ENCODE measurements at regions not wholly inside any gene's neighbourhood (a gene's known extent, or its start where the extent isn't known, plus 50 kb on each side); places are given as distances from the start of the nearest gene placed in this dataset.

DNA sequence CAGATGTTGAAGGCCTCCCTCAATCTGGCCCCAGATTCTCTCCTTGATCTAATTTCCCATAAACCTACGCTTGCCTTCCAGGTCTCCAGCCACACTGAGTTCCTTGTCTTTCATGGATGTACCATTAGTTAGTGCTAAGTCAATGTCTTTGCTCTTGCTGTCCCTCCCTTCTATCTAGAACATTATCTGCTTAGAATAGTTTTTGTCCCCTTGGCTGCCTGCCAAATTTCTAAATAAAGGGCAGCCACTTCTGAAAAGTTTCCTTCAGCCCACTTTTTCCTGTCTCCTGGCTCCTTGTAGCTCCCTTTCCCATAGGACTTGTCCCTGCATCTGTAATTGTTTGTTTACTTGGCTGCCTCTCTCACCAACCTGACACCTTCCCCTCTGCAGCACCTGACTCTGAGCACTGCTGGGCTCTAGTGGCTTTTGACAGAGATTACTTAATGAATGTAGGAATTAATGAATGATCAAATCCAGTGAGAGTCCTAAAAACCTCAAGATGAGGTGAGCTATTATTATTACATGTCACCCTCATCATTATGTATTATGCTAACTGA lies 58.3 kb downstream of the CXCL12 start:
- Histone ChIP-seq H3K27me3 (ENCODE audit: low read depth, low read length) (no peaks in the 10 kb centered on the region), H3K4me1 (ENCODE audit: low read length) (no peaks in the 10 kb centered on the region), H2AFZ (ENCODE audit: low read depth, low read length) (no peak overlapping the region), H3K4me2 (ENCODE audit: low read length) (no peak overlapping the region), H3K27ac (ENCODE audit: low read length) (no peak overlapping the region), H3K9ac (ENCODE audit: low read length) (no peak overlapping the region), H3K36me3 (replicated peaks; ENCODE audit: low read depth, low read length) (no peaks in the 10 kb centered on the region), H3K9me3 (ENCODE audit: insufficient read depth, low read length) (no peaks in the 10 kb centered on the region), H3K79me2 (ENCODE audit: low read length) (no peaks in the 10 kb centered on the region), H3K4me3 (ENCODE audit: low read length) (no peak overlapping the region), H4K20me1 (ENCODE audit: insufficient read depth, low read length) (no peaks in the 10 kb centered on the region)
- no peak for TF ChIP-seq EZH2phosphoT487 (IDR thresholded peaks at IDR 0.05; ENCODE audit: low read depth)
- TF ChIP-seq CTCF (IDR thresholded peaks at IDR 0.05; ENCODE audit: low read depth, low read length) = no peak

DNA sequence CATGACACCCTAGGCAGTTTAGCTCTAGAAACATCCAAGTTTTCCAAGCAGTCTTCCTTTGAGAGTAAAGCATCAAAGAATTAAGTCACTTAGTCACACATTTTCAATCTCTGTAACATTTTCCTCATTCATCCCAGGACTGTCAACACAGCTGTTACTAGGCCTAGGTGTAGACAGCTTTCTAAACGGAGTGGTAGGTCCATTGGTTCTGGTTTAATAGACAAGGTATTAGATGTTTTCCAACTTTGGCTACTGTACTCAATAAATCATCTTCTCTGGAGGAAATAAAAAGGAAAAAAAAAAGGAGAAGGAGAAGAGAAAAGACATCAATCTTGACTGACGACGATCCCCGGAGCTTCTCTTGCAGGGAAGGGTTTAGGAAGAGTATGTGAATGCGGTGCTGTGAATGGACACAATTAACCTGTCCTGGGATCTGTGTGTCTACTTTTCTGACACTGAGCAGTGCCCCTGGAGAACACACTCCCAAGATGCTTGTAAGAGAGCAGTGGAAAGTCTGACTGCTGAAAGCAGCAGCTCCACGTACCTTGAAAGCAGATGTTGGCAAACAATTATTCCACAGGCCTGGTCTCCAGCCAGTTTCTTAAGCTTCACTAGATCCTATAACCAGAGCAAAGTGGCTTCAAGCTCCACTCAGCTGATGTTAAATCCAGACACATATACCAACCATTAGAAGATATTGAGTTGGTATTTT lies 59.1 kb downstream of the CXCL12 start:
- no peak overlapping the region for H3K27ac ChIP-seq (ENCODE audit: low read length)
- H3K4me3 ChIP-seq (ENCODE audit: low read length) = no peak overlapping the region
- no peak overlapping the region for H2AFZ ChIP-seq (ENCODE audit: low read depth, low read length)
- H4K20me1 ChIP-seq (ENCODE audit: insufficient read depth, low read length) = no peaks in the 10 kb centered on the region
- no peaks in the 10 kb centered on the region for H3K27me3 ChIP-seq (ENCODE audit: low read depth, low read length)
- TF ChIP-seq EZH2phosphoT487 (IDR thresholded peaks at IDR 0.05; ENCODE audit: low read depth) (no peak), CTCF (IDR thresholded peaks at IDR 0.05; ENCODE audit: low read depth, low read length) (no peak)
- H3K79me2 ChIP-seq (ENCODE audit: low read length) = no peaks in the 10 kb centered on the region
- H3K9me3 ChIP-seq (ENCODE audit: insufficient read depth, low read length) = no peaks in the 10 kb centered on the region
- no peak overlapping the region for H3K9ac ChIP-seq (ENCODE audit: low read length)
- H3K36me3 ChIP-seq (replicated peaks; ENCODE audit: low read depth, low read length) = no peaks in the 10 kb centered on the region
- no peak overlapping the region for H3K4me2 ChIP-seq (ENCODE audit: low read length)
- no peaks in the 10 kb centered on the region for H3K4me1 ChIP-seq (ENCODE audit: low read length)

- Histone ChIP-seq H3K4me2 (ENCODE audit: low read length) (no peak overlapping the region), H3K9me3 (ENCODE audit: insufficient read depth, low read length) (no peaks in the 10 kb centered on the region), H3K79me2 (ENCODE audit: low read length) (no peaks in the 10 kb centered on the region), H3K27me3 (ENCODE audit: low read depth, low read length) (no peaks in the 10 kb centered on the region), H3K4me1 (ENCODE audit: low read length) (no peaks in the 10 kb centered on the region), H3K9ac (ENCODE audit: low read length) (no peak overlapping the region), H3K36me3 (replicated peaks; ENCODE audit: low read depth, low read length) (no peaks in the 10 kb centered on the region), H3K4me3 (ENCODE audit: low read length) (no peak overlapping the region), H2AFZ (ENCODE audit: low read depth, low read length) (no peak overlapping the region), H3K27ac (ENCODE audit: low read length) (no peak overlapping the region), H4K20me1 (ENCODE audit: insufficient read depth, low read length) (no peaks in the 10 kb centered on the region)
- no peak for TF ChIP-seq EZH2phosphoT487 (IDR thresholded peaks at IDR 0.05; ENCODE audit: low read depth)
- TF ChIP-seq CTCF (IDR thresholded peaks at IDR 0.05; ENCODE audit: low read depth, low read length) = no peak
These were observed 59.7 kb downstream of the CXCL12 start for GRCh38 chr10:44325157-44325556.

DNA sequence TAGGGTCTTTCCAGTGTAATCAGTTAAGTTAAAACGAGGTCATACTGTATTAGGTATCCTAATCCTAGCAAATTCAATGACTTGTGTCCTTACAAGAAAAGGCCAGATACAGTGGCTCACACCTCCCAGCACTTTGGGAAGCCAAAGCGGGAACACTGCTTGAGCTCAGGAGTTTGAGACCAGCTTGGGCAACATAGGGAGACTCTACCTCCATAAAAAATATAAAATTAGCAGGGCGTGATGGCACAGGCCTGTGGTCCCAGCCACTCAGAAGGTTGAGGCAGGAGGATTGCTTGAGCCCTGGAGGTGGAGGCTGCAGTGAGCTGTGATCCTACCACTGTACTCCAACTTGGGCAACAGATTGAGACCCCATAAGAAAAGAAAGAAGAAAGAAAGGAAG lies 61.1 kb downstream of the CXCL12 start:
- H3K4me3 ChIP-seq (ENCODE audit: low read length) = no peak overlapping the region
- no peaks in the 10 kb centered on the region for H3K27me3 ChIP-seq (ENCODE audit: low read depth, low read length)
- H3K4me1 ChIP-seq (ENCODE audit: low read length) = no peaks in the 10 kb centered on the region
- no peak overlapping the region for H3K4me2 ChIP-seq (ENCODE audit: low read length)
- no peak overlapping the region for H3K27ac ChIP-seq (ENCODE audit: low read length)
- H3K9me3 ChIP-seq (ENCODE audit: insufficient read depth, low read length) = no peaks in the 10 kb centered on the region
- TF ChIP-seq CTCF (IDR thresholded peaks at IDR 0.05; ENCODE audit: low read depth, low read length) = no peak
- no peak for TF ChIP-seq EZH2phosphoT487 (IDR thresholded peaks at IDR 0.05; ENCODE audit: low read depth)
- no peaks in the 10 kb centered on the region for H4K20me1 ChIP-seq (ENCODE audit: insufficient read depth, low read length)
- H2AFZ ChIP-seq (ENCODE audit: low read depth, low read length) = no peak overlapping the region
- H3K36me3 ChIP-seq (replicated peaks; ENCODE audit: low read depth, low read length) = no peaks in the 10 kb centered on the region
- no peaks in the 10 kb centered on the region for H3K79me2 ChIP-seq (ENCODE audit: low read length)
- no peak overlapping the region for H3K9ac ChIP-seq (ENCODE audit: low read length)
